ENCODE measurements at regions not wholly inside any gene's neighbourhood (a gene's known extent, or its start where the extent isn't known, plus 50 kb on each side); places are given as distances from the start of the nearest gene placed in this dataset.
A peak's percentile ranks its signal among the peaks of the same experiment; 100 is the strongest.
"Not testable (repeated sequence)": the region's sequence is repeated elsewhere in the genome, so short reads cannot be mapped to it uniquely, and the experiment has no call there.

DNA sequence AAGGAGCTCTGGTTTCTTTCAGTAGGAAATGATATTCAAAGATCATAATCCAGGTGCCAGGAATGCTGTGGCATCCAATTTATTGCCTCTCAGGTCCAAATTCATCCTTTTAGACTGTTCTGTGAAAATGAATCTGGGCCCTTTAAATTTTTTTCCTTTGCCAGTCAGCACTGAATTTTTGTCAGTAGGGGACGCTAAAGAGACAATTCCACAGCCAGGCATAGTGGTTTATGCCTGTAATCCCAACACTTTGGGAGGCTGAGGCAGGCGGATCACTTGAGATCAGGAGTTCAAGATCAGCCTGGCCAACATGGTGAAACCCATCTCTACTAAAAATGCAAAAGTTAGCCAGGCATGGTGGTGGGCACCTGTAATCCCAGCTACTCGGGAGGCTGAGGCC lies 60.9 kb upstream of the USP9X start:
- TF ChIP-seq, protein P1, sequence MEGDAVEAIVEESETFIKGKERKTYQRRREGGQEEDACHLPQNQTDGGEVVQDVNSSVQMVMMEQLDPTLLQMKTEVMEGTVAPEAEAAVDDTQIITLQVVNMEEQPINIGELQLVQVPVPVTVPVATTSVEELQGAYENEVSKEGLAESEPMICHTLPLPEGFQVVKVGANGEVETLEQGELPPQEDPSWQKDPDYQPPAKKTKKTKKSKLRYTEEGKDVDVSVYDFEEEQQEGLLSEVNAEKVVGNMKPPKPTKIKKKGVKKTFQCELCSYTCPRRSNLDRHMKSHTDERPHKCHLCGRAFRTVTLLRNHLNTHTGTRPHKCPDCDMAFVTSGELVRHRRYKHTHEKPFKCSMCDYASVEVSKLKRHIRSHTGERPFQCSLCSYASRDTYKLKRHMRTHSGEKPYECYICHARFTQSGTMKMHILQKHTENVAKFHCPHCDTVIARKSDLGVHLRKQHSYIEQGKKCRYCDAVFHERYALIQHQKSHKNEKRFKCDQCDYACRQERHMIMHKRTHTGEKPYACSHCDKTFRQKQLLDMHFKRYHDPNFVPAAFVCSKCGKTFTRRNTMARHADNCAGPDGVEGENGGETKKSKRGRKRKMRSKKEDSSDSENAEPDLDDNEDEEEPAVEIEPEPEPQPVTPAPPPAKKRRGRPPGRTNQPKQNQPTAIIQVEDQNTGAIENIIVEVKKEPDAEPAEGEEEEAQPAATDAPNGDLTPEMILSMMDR (IDR thresholded peaks at IDR 0.05; ENCODE audit: control extremely low read depth in 1 of 3, insufficient read depth in 1 of 3, low read depth in 1 of 3, low read length in 3 of 3) = peak in 2 of 3 experiments; percentile 17 to 30; a peak in 2 of 4 replicates
- TF ChIP-seq, protein P2, sequence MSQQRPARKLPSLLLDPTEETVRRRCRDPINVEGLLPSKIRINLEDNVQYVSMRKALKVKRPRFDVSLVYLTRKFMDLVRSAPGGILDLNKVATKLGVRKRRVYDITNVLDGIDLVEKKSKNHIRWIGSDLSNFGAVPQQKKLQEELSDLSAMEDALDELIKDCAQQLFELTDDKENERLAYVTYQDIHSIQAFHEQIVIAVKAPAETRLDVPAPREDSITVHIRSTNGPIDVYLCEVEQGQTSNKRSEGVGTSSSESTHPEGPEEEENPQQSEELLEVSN (IDR thresholded peaks at IDR 0.05) = not testable (repeated sequence)
- not testable (repeated sequence) for TF ChIP-seq SRF (IDR thresholded peaks at IDR 0.05; ENCODE audit: low read depth, low read length); POLR2A (IDR thresholded peaks at IDR 0.05; ENCODE audit: control extremely low read depth in 1 of 2, low read depth in 2 of 2, low read length in 2 of 2); NRF1 (IDR thresholded peaks at IDR 0.05; ENCODE audit: low read depth, low read length); CEBPB (IDR thresholded peaks at IDR 0.05; ENCODE audit: low read depth, low read length); SAP30 (IDR thresholded peaks at IDR 0.05; ENCODE audit: insufficient read depth, insufficient replicate concordance, low read length); EZH2 (IDR thresholded peaks at IDR 0.05; ENCODE audit: low read depth, low read length, severe bottlenecking); EGR1 (IDR thresholded peaks at IDR 0.05; ENCODE audit: borderline replicate concordance, low read depth, low read length); EP300 (IDR thresholded peaks at IDR 0.05; ENCODE audit: borderline replicate concordance in 1 of 2, low read depth in 2 of 2, low read length in 2 of 2); NANOG (IDR thresholded peaks at IDR 0.05; ENCODE audit: insufficient read depth, low read depth, low read length, poor library complexity, severe bottlenecking)
- TF ChIP-seq, protein P3, sequence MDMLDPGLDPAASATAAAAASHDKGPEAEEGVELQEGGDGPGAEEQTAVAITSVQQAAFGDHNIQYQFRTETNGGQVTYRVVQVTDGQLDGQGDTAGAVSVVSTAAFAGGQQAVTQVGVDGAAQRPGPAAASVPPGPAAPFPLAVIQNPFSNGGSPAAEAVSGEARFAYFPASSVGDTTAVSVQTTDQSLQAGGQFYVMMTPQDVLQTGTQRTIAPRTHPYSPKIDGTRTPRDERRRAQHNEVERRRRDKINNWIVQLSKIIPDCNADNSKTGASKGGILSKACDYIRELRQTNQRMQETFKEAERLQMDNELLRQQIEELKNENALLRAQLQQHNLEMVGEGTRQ (IDR thresholded peaks at IDR 0.05; ENCODE audit: low read length) = not testable (repeated sequence)

Measured in H1 (cell line).